ENCODE measurements at regions not wholly inside any gene's neighbourhood (a gene's known extent, or its start where the extent isn't known, plus 50 kb on each side); places are given as distances from the start of the nearest gene placed in this dataset.

DNA sequence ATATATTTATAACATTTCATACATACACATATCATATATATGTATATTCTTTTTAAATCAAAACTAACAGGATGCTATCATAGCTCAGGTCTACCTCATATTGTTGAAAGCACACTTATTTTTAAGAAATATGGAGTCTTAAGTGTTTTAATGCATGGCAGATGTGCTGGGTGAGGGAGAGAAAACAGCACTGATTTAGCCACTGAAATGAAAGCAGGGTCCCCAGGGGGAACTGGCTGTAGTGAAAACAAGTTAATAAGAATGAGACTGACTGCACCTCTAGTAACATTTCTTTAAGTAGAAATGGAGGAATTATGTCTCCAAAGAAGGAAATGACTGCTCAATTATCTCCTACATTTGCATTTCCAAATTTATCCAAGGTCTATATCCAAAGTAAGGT is 857.8 kb downstream of the DCDC2C start:
- no peaks in the 10 kb centered on the region for H3K27me3 ChIP-seq (ENCODE audit: control insufficient read depth in 1 of 2, insufficient read depth in 2 of 2, low read length in 2 of 2)
- H3K9me3 ChIP-seq (ENCODE audit: control insufficient read depth in 1 of 2, insufficient read depth in 1 of 2, low read length in 2 of 2): peaks cover 0 to 10% of the 10 kb centered on the region in 2 experiments
- H3K9me3 Mint-ChIP-seq: peaks cover 9% of the 10 kb centered on the region
- DNase-seq (no peak), ATAC-seq (ENCODE audit: poor library complexity) (no peak)
- H3K4me3 ChIP-seq (ENCODE audit: low read length): no peak overlapping the region
- H3K36me3 ChIP-seq (ENCODE audit: insufficient read depth, low read length): no peaks in the 10 kb centered on the region
- ChIA-PET POLR2A (no interaction called here), CTCF (no interaction called here)
- H3K27ac ChIP-seq (ENCODE audit: low read depth in 1 of 2, low read length in 2 of 2): no peak overlapping the region
- H3K4me1 ChIP-seq (ENCODE audit: insufficient read depth, low read length): no peaks in the 10 kb centered on the region
- H3K36me3 Mint-ChIP-seq (ENCODE audit: low read depth): no peaks in the 10 kb centered on the region
- intact Hi-C loops (cut with DNase I, micrococcal nuclease): no loop called here
- no peaks in the 10 kb centered on the region for H3K4me1 Mint-ChIP-seq (ENCODE audit: low read depth)
- TF ChIP-seq, protein P1, sequence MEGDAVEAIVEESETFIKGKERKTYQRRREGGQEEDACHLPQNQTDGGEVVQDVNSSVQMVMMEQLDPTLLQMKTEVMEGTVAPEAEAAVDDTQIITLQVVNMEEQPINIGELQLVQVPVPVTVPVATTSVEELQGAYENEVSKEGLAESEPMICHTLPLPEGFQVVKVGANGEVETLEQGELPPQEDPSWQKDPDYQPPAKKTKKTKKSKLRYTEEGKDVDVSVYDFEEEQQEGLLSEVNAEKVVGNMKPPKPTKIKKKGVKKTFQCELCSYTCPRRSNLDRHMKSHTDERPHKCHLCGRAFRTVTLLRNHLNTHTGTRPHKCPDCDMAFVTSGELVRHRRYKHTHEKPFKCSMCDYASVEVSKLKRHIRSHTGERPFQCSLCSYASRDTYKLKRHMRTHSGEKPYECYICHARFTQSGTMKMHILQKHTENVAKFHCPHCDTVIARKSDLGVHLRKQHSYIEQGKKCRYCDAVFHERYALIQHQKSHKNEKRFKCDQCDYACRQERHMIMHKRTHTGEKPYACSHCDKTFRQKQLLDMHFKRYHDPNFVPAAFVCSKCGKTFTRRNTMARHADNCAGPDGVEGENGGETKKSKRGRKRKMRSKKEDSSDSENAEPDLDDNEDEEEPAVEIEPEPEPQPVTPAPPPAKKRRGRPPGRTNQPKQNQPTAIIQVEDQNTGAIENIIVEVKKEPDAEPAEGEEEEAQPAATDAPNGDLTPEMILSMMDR (IDR thresholded peaks at IDR 0.05): no peak
- no peak overlapping the region for H3K4me3 Mint-ChIP-seq
- H3K27ac Mint-ChIP-seq: no peak overlapping the region
- no peaks in the 10 kb centered on the region for H3K27me3 Mint-ChIP-seq

DNA sequence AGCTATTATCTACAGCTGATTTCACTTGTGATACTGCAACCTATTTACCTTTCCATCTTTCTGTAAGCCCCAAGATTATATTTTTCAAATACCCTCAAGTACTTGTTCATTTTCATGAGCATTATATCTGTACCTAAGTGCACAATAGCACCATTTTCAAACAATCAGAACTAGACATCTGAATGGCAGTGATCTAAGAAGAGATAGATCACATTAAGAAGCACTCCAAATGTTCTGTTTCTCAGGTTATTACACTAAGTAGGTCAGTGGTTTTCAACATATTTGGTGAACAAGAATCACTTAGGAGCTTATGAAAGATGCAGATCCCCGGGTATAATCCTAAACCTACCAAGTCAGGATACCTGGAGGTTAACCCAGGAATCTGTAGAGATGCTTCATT is 872.7 kb downstream of the DCDC2C start:
- no peak overlapping the region for H3K27ac ChIP-seq (ENCODE audit: low read depth in 1 of 2, low read length in 2 of 2)
- intact Hi-C loops (cut with DNase I, micrococcal nuclease): no loop called here
- no peaks in the 10 kb centered on the region for H3K36me3 Mint-ChIP-seq (ENCODE audit: low read depth)
- H3K9me3 ChIP-seq (ENCODE audit: control insufficient read depth in 1 of 2, insufficient read depth in 1 of 2, low read length in 2 of 2): no peaks in the 10 kb centered on the region
- no peak overlapping the region for H3K27ac Mint-ChIP-seq
- H3K27me3 Mint-ChIP-seq: no peaks in the 10 kb centered on the region
- POLR2A ChIA-PET: no interaction called here
- H3K27me3 ChIP-seq (ENCODE audit: control insufficient read depth in 1 of 2, insufficient read depth in 2 of 2, low read length in 2 of 2): no peaks in the 10 kb centered on the region
- H3K4me1 Mint-ChIP-seq (ENCODE audit: low read depth): no peaks in the 10 kb centered on the region
- no peaks in the 10 kb centered on the region for H3K36me3 ChIP-seq (ENCODE audit: insufficient read depth, low read length)
- no peak overlapping the region for H3K4me3 Mint-ChIP-seq
- H3K4me3 ChIP-seq (ENCODE audit: low read length): no peak overlapping the region
- H3K9me3 Mint-ChIP-seq: peaks cover 11% of the 10 kb centered on the region
- CTCF ChIA-PET: no interaction called here
- TF ChIP-seq, protein P1 (IDR thresholded peaks at IDR 0.05): no peak
- DNase-seq (no peak), ATAC-seq (ENCODE audit: poor library complexity) (no peak)
- no peaks in the 10 kb centered on the region for H3K4me1 ChIP-seq (ENCODE audit: insufficient read depth, low read length)

DNA sequence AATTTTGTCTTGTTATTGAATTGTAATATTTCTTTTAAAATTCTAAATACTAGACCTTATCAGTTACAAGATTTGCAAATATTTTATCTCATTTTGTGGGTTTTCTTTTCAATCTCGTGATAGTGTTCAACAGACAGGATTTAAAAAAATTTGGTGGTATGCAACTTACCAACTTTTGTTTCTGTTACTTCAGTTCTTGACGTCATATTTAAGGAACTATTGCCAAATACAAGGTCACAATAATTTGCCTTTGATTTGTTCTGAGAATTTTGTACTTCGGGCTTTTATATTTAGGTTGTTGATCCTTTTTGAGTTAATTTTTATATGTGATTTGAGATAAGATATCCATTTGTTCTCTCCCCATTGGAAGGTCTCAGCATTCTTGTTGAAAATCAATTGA is 876.6 kb downstream of the DCDC2C start:
- Mint-ChIP-seq H3K4me3 (no peak overlapping the region), H3K27me3 (no peaks in the 10 kb centered on the region), H3K36me3 (ENCODE audit: low read depth) (no peaks in the 10 kb centered on the region), H3K27ac (no peak overlapping the region), H3K4me1 (ENCODE audit: low read depth) (no peaks in the 10 kb centered on the region), H3K9me3 (peaks cover 16% of the 10 kb centered on the region)
- H3K4me1 ChIP-seq (ENCODE audit: insufficient read depth, low read length): no peaks in the 10 kb centered on the region
- no peak for ATAC-seq (ENCODE audit: poor library complexity)
- no peak for DNase-seq
- no peak overlapping the region for H3K4me3 ChIP-seq (ENCODE audit: low read length)
- POLR2A ChIA-PET: no interaction called here
- H3K27me3 ChIP-seq (ENCODE audit: control insufficient read depth in 1 of 2, insufficient read depth in 2 of 2, low read length in 2 of 2): no peaks in the 10 kb centered on the region
- H3K36me3 ChIP-seq (ENCODE audit: insufficient read depth, low read length): no peaks in the 10 kb centered on the region
- TF ChIP-seq, protein P1 (IDR thresholded peaks at IDR 0.05): no peak
- no peaks in the 10 kb centered on the region for H3K9me3 ChIP-seq (ENCODE audit: control insufficient read depth in 1 of 2, insufficient read depth in 1 of 2, low read length in 2 of 2)
- intact Hi-C loops (cut with DNase I, micrococcal nuclease): no loop called here
- no peak overlapping the region for H3K27ac ChIP-seq (ENCODE audit: low read depth in 1 of 2, low read length in 2 of 2)
- CTCF ChIA-PET: no interaction called here

All from CD4-positive, alpha-beta T cell (primary cell).